ENCODE measurements at regions not wholly inside any gene's neighbourhood (a gene's known extent, or its start where the extent isn't known, plus 50 kb on each side); places are given as distances from the start of the nearest gene placed in this dataset.
A peak's percentile ranks its signal among the peaks of the same experiment; 100 is the strongest.

- 93% methylated on average over 11 of the region's 14 CpGs for WGBS (ENCODE audit: insufficient coverage)
- H3K4me2 ChIP-seq (replicated peaks; ENCODE audit: extremely low read depth, low read length, poor library complexity, severe bottlenecking): no peak overlapping the region
- no peak for DNase-seq
- no peak overlapping the region for H3K4me3 ChIP-seq (replicated peaks in 1 of 3; ENCODE audit: low read depth in 2 of 3, low read length in 3 of 3)
- Mint-ChIP-seq H3K4me1 (no peaks in the 10 kb centered on the region), H3K9me3 (peaks cover 3 to 14% (median 6%) of the 10 kb centered on the region in 7 donors), H3K36me3 (no peaks in the 10 kb centered on the region), H3K27me3 (ENCODE audit: low read depth in 3 of 3) (peaks cover 0 to 4% (median 0%) of the 10 kb centered on the region in 3 donors), H3K27ac (peak overlapping the region in 1 of 7 donors; percentile 10), H3K4me3 (no peak overlapping the region)
- H3K79me2 ChIP-seq (ENCODE audit: insufficient read depth, low read length): no peaks in the 10 kb centered on the region
- no peaks in the 10 kb centered on the region for H3K27me3 ChIP-seq (ENCODE audit: control insufficient read depth in 2 of 2, insufficient read depth in 2 of 2, low read length in 2 of 2)
- no peak overlapping the region for H3K27ac ChIP-seq (ENCODE audit: low read depth in 1 of 2, low read length in 2 of 2)
- no peaks in the 10 kb centered on the region for H4K20me1 ChIP-seq (ENCODE audit: insufficient read depth, low read length)
- H3K4me1 ChIP-seq (ENCODE audit: control insufficient read depth in 1 of 2, insufficient read depth in 2 of 2, low read length in 2 of 2): no peaks in the 10 kb centered on the region
- no peaks in the 10 kb centered on the region for H3K36me3 ChIP-seq (replicated peaks in 1 of 2; ENCODE audit: control insufficient read depth in 1 of 2, insufficient read depth in 2 of 2, low read length in 2 of 2)
- intact Hi-C loops (cut with micrococcal nuclease): no loop called here
- peaks cover 0 to 11% of the 10 kb centered on the region in 2 donors for H3K9me3 ChIP-seq (replicated peaks in 1 of 2; ENCODE audit: control insufficient read depth in 1 of 2, insufficient read depth in 1 of 2, low read length in 2 of 2)
- no peak overlapping the region for H2AFZ ChIP-seq (ENCODE audit: insufficient read depth, low read depth, low read length, poor library complexity, severe bottlenecking)
- H3K9ac ChIP-seq (ENCODE audit: insufficient read depth, low read length, poor library complexity, severe bottlenecking): no peak overlapping the region
- no peak for TF ChIP-seq CTCF (IDR thresholded peaks at IDR 0.05)
Measured at GRCh38 chr2:78546843-78547242, 478.7 kb upstream of the REG3G start.

- H3K4me1 Mint-ChIP-seq: no peaks in the 10 kb centered on the region
- Histone ChIP-seq H3K4me1 (ENCODE audit: control insufficient read depth in 1 of 2, insufficient read depth in 2 of 2, low read length in 2 of 2) (no peaks in the 10 kb centered on the region), H3K4me3 (replicated peaks in 1 of 3; ENCODE audit: low read depth in 2 of 3, low read length in 3 of 3) (no peak overlapping the region), H3K36me3 (replicated peaks in 1 of 2; ENCODE audit: control insufficient read depth in 1 of 2, insufficient read depth in 2 of 2, low read length in 2 of 2) (no peaks in the 10 kb centered on the region), H3K27ac (ENCODE audit: low read depth in 1 of 2, low read length in 2 of 2) (no peak overlapping the region), H4K20me1 (ENCODE audit: insufficient read depth, low read length) (no peaks in the 10 kb centered on the region), H3K4me2 (replicated peaks; ENCODE audit: extremely low read depth, low read length, poor library complexity, severe bottlenecking) (no peak overlapping the region), H2AFZ (ENCODE audit: insufficient read depth, low read depth, low read length, poor library complexity, severe bottlenecking) (no peak overlapping the region), H3K79me2 (ENCODE audit: insufficient read depth, low read length) (no peaks in the 10 kb centered on the region), H3K27me3 (ENCODE audit: control insufficient read depth in 2 of 2, insufficient read depth in 2 of 2, low read length in 2 of 2) (no peaks in the 10 kb centered on the region), H3K9me3 (replicated peaks in 1 of 2; ENCODE audit: control insufficient read depth in 1 of 2, insufficient read depth in 1 of 2, low read length in 2 of 2) (peaks cover 0 to 6% of the 10 kb centered on the region in 2 donors), H3K9ac (ENCODE audit: insufficient read depth, low read length, poor library complexity, severe bottlenecking) (no peak overlapping the region)
- H3K9me3 Mint-ChIP-seq: peaks cover 0 to 9% (median 4%) of the 10 kb centered on the region in 7 donors
- H3K36me3 Mint-ChIP-seq: no peaks in the 10 kb centered on the region
- peaks cover 0 to 4% (median 2%) of the 10 kb centered on the region in 3 donors for H3K27me3 Mint-ChIP-seq (ENCODE audit: low read depth in 3 of 3)
- no peak overlapping the region for H3K27ac Mint-ChIP-seq
- DNase-seq: no peak
- intact Hi-C loops (cut with micrococcal nuclease): no loop called here
- no CpG with 5 or more reads among the region's 2 CpGs for WGBS (ENCODE audit: insufficient coverage)
- no peak overlapping the region for H3K4me3 Mint-ChIP-seq
- TF ChIP-seq CTCF (IDR thresholded peaks at IDR 0.05): no peak
Measured at GRCh38 chr2:78549766-78550165, 475.7 kb upstream of the REG3G start.

All from CD14-positive monocyte (primary cell).